GM12875 (cell line): ENCODE measurements at regions not wholly inside any gene's neighbourhood (a gene's known extent, or its start where the extent isn't known, plus 50 kb on each side); places are given as distances from the start of the nearest gene placed in this dataset.

Experiments used
- H3K4me3 ChIP-seq: one replicate; pipeline ENCODE4 v1.5.1; 2011; ENCODE audit warnings: low read depth, low read length, control low read depth
- TF ChIP-seq, protein P1 (sequence below): IDR thresholded peaks from 2 replicates; pipeline ENCODE4 v1.5.1; 2011; ENCODE audit warnings: low read depth, mild to moderate bottlenecking, control low read depth, inconsistent platforms, low read length, moderate library complexity, borderline replicate concordance; ENCODE audit not compliant: insufficient read depth

DNA sequence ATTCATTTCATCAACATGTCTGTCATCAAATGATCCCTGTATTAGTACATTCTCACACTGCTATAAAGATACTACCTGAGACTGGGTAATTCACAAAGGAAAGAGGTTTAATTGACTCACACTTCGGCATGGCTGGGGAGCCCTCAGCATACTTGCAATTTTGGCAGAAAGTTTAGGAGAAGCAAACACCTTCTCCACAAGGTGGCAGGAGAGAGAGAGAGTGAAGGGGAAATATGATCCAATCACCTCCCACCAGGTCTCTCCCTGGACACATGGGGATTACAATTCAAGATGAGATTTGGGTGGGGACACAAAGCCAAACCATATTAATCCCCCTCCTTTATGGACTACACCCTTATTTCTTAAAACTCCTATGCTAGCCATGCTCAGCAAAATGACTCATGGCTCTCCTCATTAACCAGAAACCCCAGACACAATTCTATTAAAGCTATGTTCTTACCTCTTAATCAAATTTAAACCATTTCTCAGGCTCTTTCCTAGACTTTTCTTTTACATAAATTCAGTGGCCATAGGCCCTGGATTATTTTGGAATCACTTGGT is 932.3 kb downstream of the FLRT2 start:
- TF ChIP-seq, protein P1, sequence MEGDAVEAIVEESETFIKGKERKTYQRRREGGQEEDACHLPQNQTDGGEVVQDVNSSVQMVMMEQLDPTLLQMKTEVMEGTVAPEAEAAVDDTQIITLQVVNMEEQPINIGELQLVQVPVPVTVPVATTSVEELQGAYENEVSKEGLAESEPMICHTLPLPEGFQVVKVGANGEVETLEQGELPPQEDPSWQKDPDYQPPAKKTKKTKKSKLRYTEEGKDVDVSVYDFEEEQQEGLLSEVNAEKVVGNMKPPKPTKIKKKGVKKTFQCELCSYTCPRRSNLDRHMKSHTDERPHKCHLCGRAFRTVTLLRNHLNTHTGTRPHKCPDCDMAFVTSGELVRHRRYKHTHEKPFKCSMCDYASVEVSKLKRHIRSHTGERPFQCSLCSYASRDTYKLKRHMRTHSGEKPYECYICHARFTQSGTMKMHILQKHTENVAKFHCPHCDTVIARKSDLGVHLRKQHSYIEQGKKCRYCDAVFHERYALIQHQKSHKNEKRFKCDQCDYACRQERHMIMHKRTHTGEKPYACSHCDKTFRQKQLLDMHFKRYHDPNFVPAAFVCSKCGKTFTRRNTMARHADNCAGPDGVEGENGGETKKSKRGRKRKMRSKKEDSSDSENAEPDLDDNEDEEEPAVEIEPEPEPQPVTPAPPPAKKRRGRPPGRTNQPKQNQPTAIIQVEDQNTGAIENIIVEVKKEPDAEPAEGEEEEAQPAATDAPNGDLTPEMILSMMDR, result peak; percentile 29; the same call in 1 of the 2 replicates
- no peak overlapping the region for H3K4me3 ChIP-seq

DNA sequence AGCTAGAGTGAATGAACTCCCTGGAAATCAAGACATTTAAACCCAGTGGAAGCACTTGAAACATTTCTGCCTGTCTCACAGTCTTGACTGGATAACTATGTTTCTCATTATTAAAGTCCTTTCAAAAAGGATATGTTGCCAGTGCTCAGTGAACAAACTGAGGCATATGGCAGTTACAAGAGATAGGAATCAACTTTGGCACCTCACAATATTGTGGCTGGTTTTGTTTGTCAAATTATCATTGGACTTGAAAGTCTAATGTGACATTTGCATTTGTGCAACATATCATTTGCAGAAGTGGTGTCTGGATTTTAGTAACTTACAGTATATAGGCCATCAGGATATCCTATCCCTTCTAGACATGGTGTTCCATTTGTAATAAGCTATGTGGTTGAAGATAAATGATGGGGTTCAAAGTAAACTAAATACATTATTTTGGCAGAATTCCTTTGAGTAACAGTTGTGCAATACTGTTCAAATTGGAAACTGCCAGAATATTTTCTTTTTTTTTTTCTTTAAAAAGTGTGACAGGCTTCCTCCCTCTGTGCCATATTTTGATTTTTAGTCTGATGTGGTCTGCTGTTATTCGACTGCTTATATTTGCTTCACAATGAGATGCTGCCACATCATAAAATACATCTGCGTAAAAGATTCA is 927.7 kb downstream of the FLRT2 start:
- H3K4me3 ChIP-seq, result no peak overlapping the region
- TF ChIP-seq, protein P1, result no peak

DNA sequence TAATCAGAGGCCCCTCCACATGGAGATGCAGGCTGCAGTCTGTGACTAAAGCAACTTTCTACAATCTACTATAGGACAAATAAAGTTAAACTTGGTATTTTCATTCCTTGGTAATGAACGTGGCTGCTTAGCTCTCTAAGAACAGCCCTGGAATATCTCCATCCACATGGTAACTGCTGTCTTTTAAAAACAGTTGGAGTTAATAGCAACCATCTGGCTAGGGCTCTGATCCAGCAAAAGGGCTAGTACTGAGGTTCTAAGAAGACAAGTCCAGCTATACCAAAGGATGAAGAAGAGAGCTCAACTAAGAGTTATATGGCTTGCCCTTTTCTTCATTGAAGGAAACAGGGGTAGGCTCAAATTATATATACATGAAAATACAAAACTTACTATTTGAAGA is 920.1 kb downstream of the FLRT2 start:
- TF ChIP-seq, protein P1, result no peak
- no peak overlapping the region for H3K4me3 ChIP-seq

DNA sequence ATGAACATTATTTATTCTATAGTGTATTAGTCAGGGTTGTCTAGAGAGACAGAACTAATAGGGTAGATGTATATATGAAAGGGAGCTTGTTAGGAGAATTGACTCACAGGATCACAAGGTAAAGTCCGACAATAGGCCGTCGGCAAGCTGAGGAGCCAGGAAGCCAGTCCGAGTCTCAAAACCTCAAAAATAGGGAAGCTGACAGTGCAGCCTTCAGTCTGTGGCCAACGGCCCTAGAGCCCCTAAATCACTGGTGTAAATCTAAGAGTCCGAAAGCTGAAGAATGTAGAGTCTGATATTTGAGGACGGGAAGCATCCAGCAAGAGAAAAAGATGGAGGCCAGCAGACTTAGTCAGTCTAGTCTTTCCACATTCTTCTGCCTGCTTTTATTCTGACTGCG is 912.2 kb downstream of the FLRT2 start:
- no peak overlapping the region for H3K4me3 ChIP-seq
- TF ChIP-seq, protein P1, result no peak

DNA sequence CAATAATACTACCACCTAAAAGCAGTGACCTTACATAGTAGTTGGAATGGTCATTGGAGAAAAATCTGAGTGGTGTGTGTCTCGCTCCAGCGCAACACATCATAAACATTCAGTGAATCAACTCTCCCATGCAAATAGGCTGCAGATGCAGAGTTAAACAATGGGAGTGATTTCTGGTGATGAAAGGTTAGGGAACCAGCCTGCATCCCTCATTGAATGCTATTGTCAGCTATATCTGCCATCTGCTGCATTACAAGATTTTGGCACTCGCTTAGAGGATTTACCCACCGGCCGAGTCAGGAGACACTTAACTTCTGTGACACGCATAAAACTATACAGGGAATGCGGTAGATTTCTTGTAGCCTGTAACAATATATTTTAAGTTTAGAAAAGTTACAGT is 900.9 kb downstream of the FLRT2 start:
- H3K4me3 ChIP-seq, result no peak overlapping the region
- TF ChIP-seq, protein P1, result no peak

DNA sequence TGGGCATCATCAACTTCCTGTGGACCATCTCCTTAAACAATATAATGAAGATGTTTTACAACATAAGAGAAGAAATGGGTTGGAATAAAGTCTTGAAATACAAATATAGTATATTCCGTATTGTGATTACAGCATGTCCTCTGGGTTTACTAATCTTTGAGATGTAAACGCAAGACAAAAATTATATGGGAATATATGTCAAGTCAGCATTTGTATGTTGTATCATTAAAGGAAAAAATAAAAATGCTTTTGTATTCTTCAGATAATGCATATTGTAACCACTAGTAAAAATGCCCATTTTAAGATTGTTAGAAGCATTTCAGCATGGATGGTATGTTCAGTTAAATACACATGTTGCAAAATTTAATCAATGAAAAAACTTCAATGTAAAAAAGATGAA is 893.3 kb downstream of the FLRT2 start:
- no peak overlapping the region for H3K4me3 ChIP-seq
- TF ChIP-seq, protein P1, result no peak

DNA sequence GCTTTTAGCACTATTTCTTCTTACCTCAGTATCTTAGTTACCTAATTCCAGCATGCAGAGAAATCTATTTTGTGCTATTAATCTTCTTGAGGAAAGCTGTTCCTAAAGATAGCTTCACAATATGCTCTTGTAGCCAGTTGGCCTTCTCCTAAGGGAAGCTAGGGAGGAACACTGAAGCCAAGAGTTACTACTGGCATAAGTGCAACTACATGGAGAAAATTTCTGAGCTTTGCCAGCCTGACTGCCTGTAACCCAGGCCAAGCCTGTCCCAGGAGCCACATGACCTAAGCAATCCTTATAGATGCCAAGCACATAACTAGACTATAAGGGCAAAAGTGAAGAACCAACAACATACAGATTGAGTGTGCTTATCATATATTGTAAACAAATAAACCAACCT is 890.2 kb downstream of the FLRT2 start:
- TF ChIP-seq, protein P1, result no peak
- no peak overlapping the region for H3K4me3 ChIP-seq
